GM23338 (cell line): ENCODE measurements at regions not wholly inside any gene's neighbourhood (a gene's known extent, or its start where the extent isn't known, plus 50 kb on each side); places are given as distances from the start of the nearest gene placed in this dataset.

ENCODE experiments used
- ATAC-seq: fragments of 200-7000 bp; cut with Tn5 transposase; 3 replicates; pipeline ENCODE4 v1.9.1; 2020
- DNase-seq: peaks from one replicate; pipeline ENCODE4 v3.0.0-alpha.2; 2015; ENCODE audit warnings: low spot score
- H2AFZ ChIP-seq: fragments of 200-600 bp; sonication (generic); 2 replicates; pipeline ENCODE4 v1.8.0; 2016; ENCODE audit warnings: antibody characterized with exemption, mild to moderate bottlenecking, moderate library complexity
- H3F3A ChIP-seq: fragments of 200-600 bp; sonication (generic); replicated peaks from 2 replicates; pipeline ENCODE4 v1.8.0; 2017; ENCODE audit warnings: antibody characterized with exemption, mixed run types, low read depth
- H3K27ac ChIP-seq: fragments of 200-600 bp; sonication (generic); 2 replicates; pipeline ENCODE4 v1.6.1; 2016; ENCODE audit warnings: low read depth
- H3K27me3 ChIP-seq: fragments of 200-600 bp; sonication (generic); 2 replicates; pipeline ENCODE4 v1.8.0; 2016; ENCODE audit warnings: mild to moderate bottlenecking, mixed run types, moderate library complexity; ENCODE audit not compliant: insufficient read depth
- H3K36me3 ChIP-seq: fragments of 200-600 bp; sonication (generic); 2 replicates; pipeline ENCODE4 v1.8.0; 2016; ENCODE audit warnings: mild to moderate bottlenecking; ENCODE audit not compliant: insufficient read depth
- H3K4me1 ChIP-seq: fragments of 200-600 bp; sonication (generic); 2 replicates; pipeline ENCODE4 v1.8.0; 2016; ENCODE audit warnings: mild to moderate bottlenecking, moderate library complexity; ENCODE audit not compliant: insufficient read depth
- H3K4me2 ChIP-seq: fragments of 200-600 bp; sonication (generic); 2 replicates; pipeline ENCODE4 v1.7.1; 2017; ENCODE audit warnings: mixed run types
- H3K4me3 ChIP-seq: fragments of 200-600 bp; sonication (generic); 2 replicates; pipeline ENCODE4 v1.6.1; 2016; ENCODE audit warnings: mixed run types
- H3K79me2 ChIP-seq: fragments of 200-600 bp; sonication (generic); replicated peaks from 2 replicates; pipeline ENCODE4 v1.8.0; 2017; ENCODE audit warnings: mild to moderate bottlenecking; ENCODE audit not compliant: insufficient read depth
- H3K9me2 ChIP-seq: fragments of 200-600 bp; sonication (generic); 2 replicates; pipeline ENCODE4 v1.8.0; 2017; ENCODE audit not compliant: insufficient read depth
- H4K20me1 ChIP-seq: fragments of 200-600 bp; sonication (generic); replicated peaks from 2 replicates; pipeline ENCODE4 v1.8.0; 2017; ENCODE audit warnings: mild to moderate bottlenecking; ENCODE audit not compliant: insufficient read depth
- H3K27ac Mint-ChIP-seq: 2 replicates; pipeline ENCODE4 v1.8.0; 2020; ENCODE audit warnings: inconsistent platforms, mild to moderate bottlenecking, moderate library complexity, mixed read lengths
- H3K27me3 Mint-ChIP-seq: 3 replicates; pipeline ENCODE4 v1.8.0; 2022; ENCODE audit warnings: low read depth, mild to moderate bottlenecking, moderate library complexity, mixed read lengths, inconsistent platforms; ENCODE audit not compliant: insufficient read depth, poor library complexity
- H3K36me3 Mint-ChIP-seq: 3 replicates; pipeline ENCODE4 v1.8.0; 2021; ENCODE audit warnings: low read depth, mild to moderate bottlenecking, inconsistent platforms, moderate library complexity, mixed read lengths
- H3K4me1 Mint-ChIP-seq: 3 replicates; pipeline ENCODE4 v1.8.0; 2020; ENCODE audit warnings: mild to moderate bottlenecking, inconsistent platforms, mixed read lengths
- H3K4me3 Mint-ChIP-seq: 3 replicates; pipeline ENCODE4 v1.8.0; 2021; ENCODE audit warnings: moderate library complexity, mild to moderate bottlenecking, inconsistent platforms, mixed read lengths
- H3K9me3 Mint-ChIP-seq: 3 replicates; pipeline ENCODE4 v1.8.0; 2020; ENCODE audit warnings: moderate library complexity, mild to moderate bottlenecking, inconsistent platforms, mixed read lengths
- CREB1 ChIP-seq: fragments of 250-450 bp; sonication (Bioruptor Pico); IDR thresholded peaks from 2 replicates; pipeline ENCODE4 v1.5.0; 2020; ENCODE audit warnings: low read depth, mild to moderate bottlenecking, moderate library complexity
- CTCF ChIP-seq, 2 experiments: fragments of 200-600 bp in 1 of 2; sonication (generic) in 1 of 2; conservative IDR thresholded peaks; 2 replicates each; pipeline versions ENCODE4 v1.5.1 to v1.6.1; 2016 to 2017; ENCODE audit warnings: antibody characterized with exemption in 2 of 2, low read depth in 2 of 2, mild to moderate bottlenecking in 2 of 2, moderate library complexity in 1 of 2
- ETS1 ChIP-seq: IDR thresholded peaks from 2 replicates; pipeline ENCODE4 v1.6.1; 2016; ENCODE audit warnings: antibody characterized with exemption
- EZH2 ChIP-seq: fragments of 200-600 bp; sonication (generic); IDR thresholded peaks from one replicate; pipeline ENCODE4 v1.8.0; 2017; ENCODE audit warnings: antibody characterized with exemption, mild to moderate bottlenecking, low read depth; ENCODE audit not compliant: unreplicated experiment
- EZH2phosphoT487 ChIP-seq: fragments of 200-600 bp; sonication (generic); IDR thresholded peaks from one replicate; pipeline ENCODE4 v1.8.1; 2018; ENCODE audit warnings: antibody characterized with exemption; ENCODE audit not compliant: unreplicated experiment
- JUNB ChIP-seq: IDR thresholded peaks from one replicate; pipeline ENCODE4 v1.6.1; 2016; ENCODE audit warnings: antibody characterized with exemption; ENCODE audit not compliant: unreplicated experiment
- NANOG ChIP-seq: IDR thresholded peaks from 2 replicates; pipeline ENCODE4 v1.6.1; 2016; ENCODE audit warnings: antibody characterized with exemption, borderline replicate concordance
- POLR2AphosphoS5 ChIP-seq: IDR thresholded peaks from 2 replicates; pipeline ENCODE4 v1.6.1; 2016; ENCODE audit warnings: antibody characterized with exemption, low read depth
- REST ChIP-seq: IDR thresholded peaks from one replicate; pipeline ENCODE4 v1.6.1; 2018; ENCODE audit warnings: antibody characterized with exemption; ENCODE audit not compliant: unreplicated experiment
- STAT1 ChIP-seq: IDR thresholded peaks from one replicate; pipeline ENCODE4 v1.6.1; 2016; ENCODE audit warnings: antibody characterized with exemption; ENCODE audit not compliant: unreplicated experiment
- ZNF114 ChIP-seq: fragments of 250-450 bp; sonication (Bioruptor Pico); IDR thresholded peaks from 2 replicates; pipeline ENCODE4 v1.5.0; 2020; ENCODE audit warnings: mild to moderate bottlenecking, moderate library complexity
- ZNF331 ChIP-seq: fragments of 250-450 bp; sonication (Bioruptor Pico); IDR thresholded peaks from 2 replicates; pipeline ENCODE4 v1.5.0; 2020; ENCODE audit warnings: low read depth, mild to moderate bottlenecking, moderate library complexity
- ZNF462 ChIP-seq: fragments of 250-450 bp; sonication (Bioruptor Pico); IDR thresholded peaks from 2 replicates; pipeline ENCODE4 v1.5.0; 2020; ENCODE audit warnings: mild to moderate bottlenecking, moderate library complexity

GRCh38 chr1:219266524-219266923 is 92.8 kb downstream of the LYPLAL1 start:
- H3K36me3 ChIP-seq, result no peaks in the 10 kb centered on the region
- DNase-seq, result no peak
- no peaks in the 10 kb centered on the region for H3K79me2 ChIP-seq
- ATAC-seq, result no peak
- H3K27ac ChIP-seq, result no peak overlapping the region
- H3K4me1 ChIP-seq, result peaks cover 14% of the 10 kb centered on the region
- H3K4me1 Mint-ChIP-seq, result peaks cover 17% of the 10 kb centered on the region
- H3K27me3 ChIP-seq, result no peaks in the 10 kb centered on the region
- H3K27me3 Mint-ChIP-seq, result no peaks in the 10 kb centered on the region
- no peak for TF ChIP-seq CTCF (conservative IDR thresholded peaks at IDR 0.05; ENCODE audit: low read depth in 2 of 2)
- no peak for TF ChIP-seq ZNF331 (CRISPR knock-in tag)
- no peak for TF ChIP-seq ZNF114 (CRISPR knock-in tag)
- no peak for TF ChIP-seq REST
- TF ChIP-seq CREB1, result no peak
- no peak for TF ChIP-seq NANOG
- TF ChIP-seq STAT1, result no peak
- TF ChIP-seq POLR2AphosphoS5, result no peak
- TF ChIP-seq JUNB, result no peak
- no peak for TF ChIP-seq EZH2phosphoT487
- TF ChIP-seq EZH2, result no peak
- no peak for TF ChIP-seq ZNF462 (CRISPR knock-in tag)
- TF ChIP-seq ETS1, result no peak
- no peaks in the 10 kb centered on the region for H4K20me1 ChIP-seq
- no peaks in the 10 kb centered on the region for H3F3A ChIP-seq
- H3K27ac Mint-ChIP-seq, result no peak overlapping the region
- no peak overlapping the region for H2AFZ ChIP-seq
- no peak overlapping the region for H3K4me2 ChIP-seq
- no peaks in the 10 kb centered on the region for H3K9me2 ChIP-seq
- no peak overlapping the region for H3K4me3 Mint-ChIP-seq
- peaks cover 7% of the 10 kb centered on the region; the same call in 1 of the 3 replicates for H3K36me3 Mint-ChIP-seq
- H3K9me3 Mint-ChIP-seq, result no peaks in the 10 kb centered on the region; the same call in 2 of the 3 replicates
- no peak overlapping the region for H3K4me3 ChIP-seq
